ENCODE measurements at regions not wholly inside any gene's neighbourhood (a gene's known extent, or its start where the extent isn't known, plus 50 kb on each side); places are given as distances from the start of the nearest gene placed in this dataset.

DNA sequence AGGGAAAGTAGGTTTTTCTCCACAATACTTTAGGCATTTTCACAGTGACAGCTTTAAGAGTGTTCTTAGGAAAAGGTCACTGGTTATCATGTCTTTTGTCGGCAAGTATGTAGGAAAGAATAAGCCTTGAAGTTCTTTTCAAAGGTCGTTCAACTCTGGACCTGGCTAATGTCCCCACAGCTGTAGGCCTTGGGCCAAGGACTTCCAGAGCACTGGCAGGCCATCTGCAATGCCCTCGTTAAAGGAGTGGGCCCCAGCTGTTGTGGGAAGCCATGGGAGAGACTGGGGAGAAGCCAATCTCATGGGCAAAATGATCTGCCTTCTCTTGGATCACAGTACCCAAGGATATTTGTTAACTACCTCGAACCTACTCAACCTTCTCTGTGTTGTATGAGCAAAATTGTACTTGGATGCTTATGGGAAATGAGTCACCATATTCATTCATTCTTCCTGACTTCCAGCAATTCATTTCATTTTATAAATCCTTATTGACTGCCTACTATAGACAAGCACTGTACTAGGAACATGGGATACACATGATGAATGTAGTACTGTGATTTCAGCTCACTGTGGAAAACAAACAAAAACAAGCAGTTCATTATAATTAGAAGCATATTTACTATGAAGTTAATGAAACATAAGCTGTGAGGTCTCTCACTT is 141.1 kb upstream of the KIT start:
- no peaks in the 10 kb centered on the region for H3K9me1 ChIP-seq (replicated peaks; ENCODE audit: control insufficient read depth, extremely low read depth, insufficient read depth, low read length)
- CTCF ChIA-PET = no interaction called here
- no peaks in the 10 kb centered on the region for H3K4me1 ChIP-seq (ENCODE audit: control insufficient read depth, extremely low read depth, insufficient read depth, low read length)
- POLR2A ChIA-PET = no interaction called here
- no peaks in the 10 kb centered on the region for H4K20me1 ChIP-seq (replicated peaks; ENCODE audit: control insufficient read depth, extremely low read depth, insufficient read depth, low read length)
- no peak overlapping the region for H3K27ac ChIP-seq (ENCODE audit: insufficient read depth, low read depth, low read length)
- no peak for FAIRE-seq
- no peak overlapping the region for H3K9ac ChIP-seq (replicated peaks; ENCODE audit: extremely low read depth, insufficient read depth, low read length)
- no peaks in the 10 kb centered on the region for H3K79me2 ChIP-seq (ENCODE audit: control insufficient read depth, insufficient read depth, low read length)
- no peaks in the 10 kb centered on the region for H3K36me3 ChIP-seq (ENCODE audit: control insufficient read depth in 2 of 2, extremely low read depth in 1 of 2, insufficient read depth in 2 of 2, low read length in 2 of 2)
- DNase-seq (ENCODE audit: low read depth, low spot score) = peak; percentile 40
- intact Hi-C loops (cut with micrococcal nuclease) = no loop called here
- peak; percentile 21 for TF ChIP-seq JUN (IDR thresholded peaks at IDR 0.05; ENCODE audit: borderline replicate concordance, insufficient read depth, insufficient read length, low read depth)
- TF ChIP-seq EZH2 (IDR thresholded peaks at IDR 0.05; ENCODE audit: borderline replicate concordance, low read depth, low read length, severe bottlenecking) = no peak
- TF ChIP-seq FOS (IDR thresholded peaks at IDR 0.05; ENCODE audit: borderline replicate concordance, insufficient read depth, low read length) = peak; percentile 26
- no peak overlapping the region for H2AFZ ChIP-seq (ENCODE audit: low read depth, low read length)
- BruUV-seq (replicated peaks) = no TSS peak
- no peaks in the 10 kb centered on the region for H3K27me3 ChIP-seq (ENCODE audit: control insufficient read depth in 2 of 2, insufficient read depth in 2 of 2, low read length in 2 of 2)
- no peak overlapping the region for H3K4me3 ChIP-seq (replicated peaks in 1 of 3; ENCODE audit: insufficient read depth in 1 of 3, low read depth in 1 of 3, low read length in 3 of 3)
- no peaks in the 10 kb centered on the region for H3K9me3 ChIP-seq (replicated peaks; ENCODE audit: control insufficient read depth, insufficient read depth, low read length)
- H3K4me2 ChIP-seq (ENCODE audit: insufficient read depth, low read length) = no peak overlapping the region
- dilution Hi-C loops (cut with MboI; ENCODE audit: extremely low pct_ligation_motif_present, low sequenced_read_pairs) = no loop called here

DNA sequence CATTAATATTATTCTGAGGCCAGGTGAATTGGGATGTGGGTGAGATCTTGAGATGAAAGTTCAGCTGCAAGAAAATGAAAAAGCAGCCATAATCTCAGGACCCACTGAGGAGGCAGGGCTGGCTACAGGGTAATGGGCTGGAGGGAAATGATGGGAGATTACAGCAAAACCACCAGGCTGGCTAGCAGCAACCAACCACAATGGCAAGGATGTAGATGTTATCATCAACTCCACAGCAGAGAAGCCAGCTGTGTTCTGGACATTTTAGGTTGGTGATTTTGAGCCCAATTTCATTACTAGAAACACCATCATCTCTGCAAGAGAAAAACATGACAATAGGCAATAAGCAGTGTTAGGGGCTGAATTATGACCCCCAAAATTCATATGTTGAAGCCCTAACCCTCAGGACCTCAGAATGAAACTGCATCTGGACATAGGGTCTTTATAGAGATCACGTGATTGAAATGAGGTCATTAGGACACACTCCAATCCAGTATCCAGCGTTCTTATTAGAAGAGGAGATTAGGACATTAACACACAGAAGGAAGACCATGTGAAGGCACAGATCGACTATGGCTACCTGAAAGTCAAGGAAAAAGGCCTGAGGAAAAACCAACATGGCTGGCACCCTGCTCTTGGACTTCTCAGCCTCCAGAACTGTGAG is 139.8 kb upstream of the KIT start:
- no peaks in the 10 kb centered on the region for H3K27me3 ChIP-seq (ENCODE audit: control insufficient read depth in 2 of 2, insufficient read depth in 2 of 2, low read length in 2 of 2)
- POLR2A ChIA-PET = no interaction called here
- no peaks in the 10 kb centered on the region for H3K36me3 ChIP-seq (ENCODE audit: control insufficient read depth in 2 of 2, extremely low read depth in 1 of 2, insufficient read depth in 2 of 2, low read length in 2 of 2)
- H3K79me2 ChIP-seq (ENCODE audit: control insufficient read depth, insufficient read depth, low read length) = no peaks in the 10 kb centered on the region
- CTCF ChIA-PET = no interaction called here
- H3K4me1 ChIP-seq (ENCODE audit: control insufficient read depth, extremely low read depth, insufficient read depth, low read length) = no peaks in the 10 kb centered on the region
- FAIRE-seq (no peak), DNase-seq (ENCODE audit: low read depth, low spot score) (no peak)
- H3K9ac ChIP-seq (replicated peaks; ENCODE audit: extremely low read depth, insufficient read depth, low read length) = no peak overlapping the region
- TF ChIP-seq, protein P1, sequence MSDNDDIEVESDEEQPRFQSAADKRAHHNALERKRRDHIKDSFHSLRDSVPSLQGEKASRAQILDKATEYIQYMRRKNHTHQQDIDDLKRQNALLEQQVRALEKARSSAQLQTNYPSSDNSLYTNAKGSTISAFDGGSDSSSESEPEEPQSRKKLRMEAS (IDR thresholded peaks at IDR 0.05; ENCODE audit: insufficient read depth, insufficient read length) = no peak
- dilution Hi-C loops (cut with MboI; ENCODE audit: extremely low pct_ligation_motif_present, low sequenced_read_pairs) (no loop called here), intact Hi-C loops (cut with micrococcal nuclease) (no loop called here)
- H2AFZ ChIP-seq (ENCODE audit: low read depth, low read length) = no peak overlapping the region
- no peaks in the 10 kb centered on the region for H4K20me1 ChIP-seq (replicated peaks; ENCODE audit: control insufficient read depth, extremely low read depth, insufficient read depth, low read length)
- no peak overlapping the region for H3K4me3 ChIP-seq (replicated peaks in 1 of 3; ENCODE audit: insufficient read depth in 1 of 3, low read depth in 1 of 3, low read length in 3 of 3)
- no TSS peak for BruUV-seq (replicated peaks)
- H3K9me1 ChIP-seq (replicated peaks; ENCODE audit: control insufficient read depth, extremely low read depth, insufficient read depth, low read length) = no peaks in the 10 kb centered on the region
- H3K4me2 ChIP-seq (ENCODE audit: insufficient read depth, low read length) = no peak overlapping the region
- no peak overlapping the region for H3K27ac ChIP-seq (ENCODE audit: insufficient read depth, low read depth, low read length)
- no peaks in the 10 kb centered on the region for H3K9me3 ChIP-seq (replicated peaks; ENCODE audit: control insufficient read depth, insufficient read depth, low read length)
